Keratinocyte (primary cell): ENCODE measurements at regions not wholly inside any gene's neighbourhood (a gene's known extent, or its start where the extent isn't known, plus 50 kb on each side); places are given as distances from the start of the nearest gene placed in this dataset.

ENCODE experiments used
- DNase-seq: peaks from one replicate; pipeline ENCODE4 v3.0.0-alpha.2; 2011; ENCODE audit warnings: low read depth, missing footprints, low spot score
- FAIRE-seq: peaks from 2 replicates; lab custom pipeline; 2011; peaks lifted over from hg19 to GRCh38; lab: Jason Lieb, UNC
- H2AFZ ChIP-seq: 2 replicates; pipeline ENCODE4 v1.6.0; 2012; ENCODE audit warnings: low read length, control low read depth, inconsistent platforms; ENCODE audit not compliant: control insufficient read depth
- H3K27ac ChIP-seq: 2 replicates; pipeline ENCODE4 v1.5.1; 2011; ENCODE audit warnings: low read length; ENCODE audit not compliant: control insufficient read depth, insufficient read depth
- H3K27me3 ChIP-seq: 3 replicates; pipeline ENCODE4 v1.6.0; 2011; ENCODE audit warnings: low read length; ENCODE audit not compliant: control insufficient read depth, insufficient read depth; ENCODE audit errors: extremely low read depth
- H3K36me3 ChIP-seq, 2 experiments: 2 replicates in 1 of 2; 3 replicates in 1 of 2; pipeline ENCODE4 v1.5.1; 2011; ENCODE audit warnings: low read length in 2 of 2, mild to moderate bottlenecking in 1 of 2; ENCODE audit not compliant: control insufficient read depth in 2 of 2, insufficient read depth in 2 of 2; ENCODE audit errors: extremely low read depth in 1 of 2
- H3K4me1 ChIP-seq: 3 replicates; pipeline ENCODE4 v1.5.1; 2011; ENCODE audit warnings: low read length; ENCODE audit not compliant: control insufficient read depth, insufficient read depth; ENCODE audit errors: extremely low read depth
- H3K4me2 ChIP-seq: 3 replicates; pipeline ENCODE4 v1.6.0; 2011; ENCODE audit warnings: low read depth, low read length; ENCODE audit not compliant: control insufficient read depth, insufficient read depth; ENCODE audit errors: extremely low read depth
- H3K4me3 ChIP-seq, 3 experiments: fragments of 200-600 bp in 1 of 3; sonication (generic) in 1 of 3; 2 replicates in 2 of 3; 3 replicates in 1 of 3; pipeline ENCODE4 v1.5.1; 2011 to 2016; ENCODE audit warnings: low read length in 3 of 3, mild to moderate bottlenecking in 3 of 3, control low read depth in 2 of 3, inconsistent platforms in 1 of 3, low read depth in 1 of 3, mixed read lengths in 1 of 3, mixed run types in 1 of 3, moderate library complexity in 1 of 3; ENCODE audit not compliant: control insufficient read depth in 2 of 3, insufficient read depth in 2 of 3; ENCODE audit errors: extremely low read depth in 1 of 3
- H3K79me2 ChIP-seq: 2 replicates; pipeline ENCODE4 v1.6.0; 2012; ENCODE audit warnings: low read length; ENCODE audit not compliant: control insufficient read depth, insufficient read depth
- H3K9ac ChIP-seq: 3 replicates; pipeline ENCODE4 v1.6.0; 2011; ENCODE audit warnings: low read length; ENCODE audit not compliant: control insufficient read depth, insufficient read depth; ENCODE audit errors: extremely low read depth
- H3K9me1 ChIP-seq: 3 replicates; pipeline ENCODE4 v1.6.0; 2011; ENCODE audit warnings: low read length; ENCODE audit not compliant: control insufficient read depth, insufficient read depth; ENCODE audit errors: extremely low read depth
- H3K9me3 ChIP-seq: 2 replicates; pipeline ENCODE4 v1.5.1; 2012; ENCODE audit warnings: low read depth, low read length; ENCODE audit not compliant: control insufficient read depth
- H4K20me1 ChIP-seq: 3 replicates; pipeline ENCODE4 v1.6.0; 2011; ENCODE audit warnings: low read length; ENCODE audit not compliant: control insufficient read depth, insufficient read depth; ENCODE audit errors: extremely low read depth
- EZH2 ChIP-seq: IDR thresholded peaks from one replicate; pipeline ENCODE4 v1.6.1; 2012; ENCODE audit warnings: inconsistent platforms, mild to moderate bottlenecking, low read length, moderate library complexity
- dilution Hi-C: fragments of 300-500 bp; cut with MboI; formaldehyde crosslinking; loops from one replicate; pipeline ENCODE4 v1.7.0; 2020; ENCODE audit warnings: low sequenced_read_pairs; ENCODE audit not compliant: extremely low pct_ligation_motif_present
- TF ChIP-seq, protein P1 (sequence below), 3 experiments: IDR thresholded peaks in 1 of 3; conservative IDR thresholded peaks in 1 of 3; optimal IDR thresholded peaks in 1 of 3; 2 replicates in 2 of 3; 3 replicates in 1 of 3; pipeline versions ENCODE3 to v1.5.1; 2011; ENCODE audit warnings: low read length in 3 of 3, mild to moderate bottlenecking in 3 of 3, moderate library complexity in 2 of 3, control low read depth in 1 of 3, inconsistent platforms in 1 of 3; ENCODE audit not compliant: insufficient read depth in 2 of 3; ENCODE audit errors: extremely low read depth in 1 of 3

GRCh38 chr2:819121-819520, 131.5 kb upstream of the SNTG2 start:
- Histone ChIP-seq H3K27me3 (no peaks in the 10 kb centered on the region), H3K27ac (no peak overlapping the region), H3K9me1 (no peaks in the 10 kb centered on the region), H3K4me3 (no peak overlapping the region), H3K4me2 (no peak overlapping the region), H3K4me1 (no peaks in the 10 kb centered on the region), H3K36me3 (no peaks in the 10 kb centered on the region), H4K20me1 (no peaks in the 10 kb centered on the region), H3K79me2 (no peaks in the 10 kb centered on the region), H3K9me3 (peaks cover 11% of the 10 kb centered on the region), H3K9ac (no peak overlapping the region), H2AFZ (no peak overlapping the region)
- TF ChIP-seq, protein P1, sequence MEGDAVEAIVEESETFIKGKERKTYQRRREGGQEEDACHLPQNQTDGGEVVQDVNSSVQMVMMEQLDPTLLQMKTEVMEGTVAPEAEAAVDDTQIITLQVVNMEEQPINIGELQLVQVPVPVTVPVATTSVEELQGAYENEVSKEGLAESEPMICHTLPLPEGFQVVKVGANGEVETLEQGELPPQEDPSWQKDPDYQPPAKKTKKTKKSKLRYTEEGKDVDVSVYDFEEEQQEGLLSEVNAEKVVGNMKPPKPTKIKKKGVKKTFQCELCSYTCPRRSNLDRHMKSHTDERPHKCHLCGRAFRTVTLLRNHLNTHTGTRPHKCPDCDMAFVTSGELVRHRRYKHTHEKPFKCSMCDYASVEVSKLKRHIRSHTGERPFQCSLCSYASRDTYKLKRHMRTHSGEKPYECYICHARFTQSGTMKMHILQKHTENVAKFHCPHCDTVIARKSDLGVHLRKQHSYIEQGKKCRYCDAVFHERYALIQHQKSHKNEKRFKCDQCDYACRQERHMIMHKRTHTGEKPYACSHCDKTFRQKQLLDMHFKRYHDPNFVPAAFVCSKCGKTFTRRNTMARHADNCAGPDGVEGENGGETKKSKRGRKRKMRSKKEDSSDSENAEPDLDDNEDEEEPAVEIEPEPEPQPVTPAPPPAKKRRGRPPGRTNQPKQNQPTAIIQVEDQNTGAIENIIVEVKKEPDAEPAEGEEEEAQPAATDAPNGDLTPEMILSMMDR (optimal IDR thresholded peaks at IDR 0.05 in 1 of 3, IDR thresholded peaks at IDR 0.05 in 1 of 3, conservative IDR thresholded peaks at IDR 0.05 in 1 of 3; ENCODE audit: extremely low read depth in 1 of 3, insufficient read depth in 2 of 3, low read length in 3 of 3): no peak
- TF ChIP-seq EZH2: no peak
- no peak for FAIRE-seq
- dilution Hi-C loops: no loop called here
- no peak for DNase-seq

- H3K27me3 ChIP-seq: no peaks in the 10 kb centered on the region
- peaks cover 11% of the 10 kb centered on the region for H3K9me3 ChIP-seq
- no peak for DNase-seq
- no peaks in the 10 kb centered on the region for H3K9me1 ChIP-seq
- TF ChIP-seq EZH2: no peak
- TF ChIP-seq, protein P1 (optimal IDR thresholded peaks at IDR 0.05 in 1 of 3, IDR thresholded peaks at IDR 0.05 in 1 of 3, conservative IDR thresholded peaks at IDR 0.05 in 1 of 3; ENCODE audit: extremely low read depth in 1 of 3, insufficient read depth in 2 of 3, low read length in 3 of 3): no peak
- H3K79me2 ChIP-seq: no peaks in the 10 kb centered on the region
- H4K20me1 ChIP-seq: no peaks in the 10 kb centered on the region
- no peak overlapping the region for H3K27ac ChIP-seq
- FAIRE-seq: no peak
- H3K4me3 ChIP-seq: no peak overlapping the region
- no peaks in the 10 kb centered on the region for H3K4me1 ChIP-seq
- H3K4me2 ChIP-seq: no peak overlapping the region
- no peak overlapping the region for H2AFZ ChIP-seq
- dilution Hi-C loops: no loop called here
- H3K36me3 ChIP-seq: no peaks in the 10 kb centered on the region
- no peak overlapping the region for H3K9ac ChIP-seq
These were observed 133.2 kb upstream of the SNTG2 start for GRCh38 chr2:817336-818015.
